Glutamatergic neuron (in vitro differentiated cells): ENCODE measurements at regions not wholly inside any gene's neighbourhood (a gene's known extent, or its start where the extent isn't known, plus 50 kb on each side); places are given as distances from the start of the nearest gene placed in this dataset.
"Not testable (repeated sequence)": the region's sequence is repeated elsewhere in the genome, so short reads cannot be mapped to it uniquely, and the experiment has no call there.

Source experiments
- DNase-seq: peaks from one replicate; pipeline ENCODE4 v3.0.0; 2022
- H3K27ac Mint-ChIP-seq: one replicate; pipeline ENCODE4 v1.8.0; 2020; ENCODE audit warnings: mild to moderate bottlenecking, mixed read lengths, inconsistent platforms; ENCODE audit not compliant: unreplicated experiment
- H3K27me3 Mint-ChIP-seq: one replicate; pipeline ENCODE4 v1.8.0; 2020; ENCODE audit warnings: mild to moderate bottlenecking, moderate library complexity, mixed read lengths, inconsistent platforms; ENCODE audit not compliant: unreplicated experiment
- H3K36me3 Mint-ChIP-seq: one replicate; pipeline ENCODE4 v1.8.0; 2020; ENCODE audit warnings: mild to moderate bottlenecking, mixed read lengths, inconsistent platforms; ENCODE audit not compliant: unreplicated experiment
- H3K4me1 Mint-ChIP-seq: one replicate; pipeline ENCODE4 v1.8.0; 2020; ENCODE audit warnings: mild to moderate bottlenecking, low read depth, mixed read lengths, inconsistent platforms; ENCODE audit not compliant: unreplicated experiment
- H3K4me3 Mint-ChIP-seq: one replicate; pipeline ENCODE4 v1.8.0; 2020; ENCODE audit warnings: mild to moderate bottlenecking, mixed read lengths, inconsistent platforms; ENCODE audit not compliant: unreplicated experiment
- H3K9me3 Mint-ChIP-seq: one replicate; pipeline ENCODE4 v1.8.0; 2020; ENCODE audit warnings: mild to moderate bottlenecking, moderate library complexity, mixed read lengths, inconsistent platforms; ENCODE audit not compliant: unreplicated experiment
- CTCF ChIP-seq: fragments of 200-600 bp; sonication (generic); IDR thresholded peaks from one replicate; pipeline ENCODE4 v1.5.0; 2021; ENCODE audit not compliant: partially characterized antibody, unreplicated experiment

GRCh38 chr14:83712418-83713129 is 1817.4 kb upstream of the FLRT2 start:
- no peak for TF ChIP-seq CTCF
- Mint-ChIP-seq H3K36me3 (no peaks in the 10 kb centered on the region), H3K9me3 (no peaks in the 10 kb centered on the region), H3K4me3 (no peak overlapping the region), H3K4me1 (no peaks in the 10 kb centered on the region), H3K27me3 (no peaks in the 10 kb centered on the region), H3K27ac (no peak overlapping the region)
- no peak for DNase-seq

- H3K9me3 Mint-ChIP-seq, result no peaks in the 10 kb centered on the region
- no peak overlapping the region for H3K27ac Mint-ChIP-seq
- no peak for DNase-seq
- no peak for TF ChIP-seq CTCF
- H3K27me3 Mint-ChIP-seq, result no peaks in the 10 kb centered on the region
- no peaks in the 10 kb centered on the region for H3K36me3 Mint-ChIP-seq
- H3K4me3 Mint-ChIP-seq, result no peak overlapping the region
- H3K4me1 Mint-ChIP-seq, result no peaks in the 10 kb centered on the region
These were observed 1816.2 kb upstream of the FLRT2 start for GRCh38 chr14:83713732-83714131.

GRCh38 chr14:83714151-83714550 is 1815.8 kb upstream of the FLRT2 start:
- Mint-ChIP-seq H3K4me3 (no peak overlapping the region), H3K36me3 (no peaks in the 10 kb centered on the region), H3K9me3 (no peaks in the 10 kb centered on the region), H3K27ac (no peak overlapping the region), H3K4me1 (no peaks in the 10 kb centered on the region), H3K27me3 (no peaks in the 10 kb centered on the region)
- TF ChIP-seq CTCF, result no peak
- DNase-seq, result no peak

- not testable (repeated sequence) for DNase-seq, H3K4me1 Mint-ChIP-seq, H3K4me3 Mint-ChIP-seq, H3K36me3 Mint-ChIP-seq, H3K27me3 Mint-ChIP-seq, H3K27ac Mint-ChIP-seq, H3K9me3 Mint-ChIP-seq
These were observed 1810.5 kb upstream of the FLRT2 start for GRCh38 chr14:83719435-83719834.

- peaks cover 1% of the 10 kb centered on the region for H3K9me3 Mint-ChIP-seq
- no peak for DNase-seq
- H3K4me1 Mint-ChIP-seq, result no peaks in the 10 kb centered on the region
- H3K27ac Mint-ChIP-seq, result no peak overlapping the region
- no peak for TF ChIP-seq CTCF
- peaks cover 7% of the 10 kb centered on the region for H3K36me3 Mint-ChIP-seq
- no peaks in the 10 kb centered on the region for H3K27me3 Mint-ChIP-seq
- no peak overlapping the region for H3K4me3 Mint-ChIP-seq
These were observed 1796.3 kb upstream of the FLRT2 start for GRCh38 chr14:83733670-83734069.

- no peaks in the 10 kb centered on the region for H3K27me3 Mint-ChIP-seq
- peaks cover 6% of the 10 kb centered on the region for H3K36me3 Mint-ChIP-seq
These were observed 1795.5 kb upstream of the FLRT2 start for GRCh38 chr14:83734431-83734830.

More at GRCh38 chr14:83734431-83734830, 1795.5 kb upstream of the FLRT2 start:
- no peaks in the 10 kb centered on the region for H3K4me1 Mint-ChIP-seq
- H3K9me3 Mint-ChIP-seq, result no peaks in the 10 kb centered on the region
- DNase-seq, result no peak
- no peak overlapping the region for H3K27ac Mint-ChIP-seq
- H3K4me3 Mint-ChIP-seq, result no peak overlapping the region
- TF ChIP-seq CTCF, result no peak
